HG03196 (cell line): ENCODE measurements at regions not wholly inside any gene's neighbourhood (a gene's known extent, or its start where the extent isn't known, plus 50 kb on each side); places are given as distances from the start of the nearest gene placed in this dataset.
"Not testable (repeated sequence)": the region's sequence is repeated elsewhere in the genome, so short reads cannot be mapped to it uniquely, and the experiment has no call there.

Experiments
- ATAC-seq: cut with Tn5 transposase; IDR thresholded peaks from one replicate; pipeline ENCODE4 v1.9.1; 2021; ENCODE audit not compliant: unreplicated experiment

- ATAC-seq, result no peak
Observed at GRCh38 chr7:96562458-96562857, 147.2 kb downstream of the SEM1 start.

GRCh38 chr7:96561892-96562291 is 147.8 kb downstream of the SEM1 start:
- no peak for ATAC-seq

GRCh38 chr7:96558530-96558929 is 151.1 kb downstream of the SEM1 start:
- ATAC-seq, result no peak

- no peak for ATAC-seq
Observed at GRCh38 chr7:96558093-96558492, 151.6 kb downstream of the SEM1 start.

GRCh38 chr7:96557598-96557997 is 152.0 kb downstream of the SEM1 start:
- ATAC-seq, result not testable (repeated sequence)

- no peak for ATAC-seq
Observed at GRCh38 chr7:96548664-96549063, 161.0 kb downstream of the SEM1 start.

GRCh38 chr7:96547371-96547811 is 162.3 kb downstream of the SEM1 start:
- no peak for ATAC-seq

- ATAC-seq, result no peak
Observed at GRCh38 chr7:96546426-96546825, 163.2 kb downstream of the SEM1 start.

- no peak for ATAC-seq
Observed at GRCh38 chr7:96539471-96539870, 170.2 kb downstream of the SEM1 start.

- ATAC-seq, result no peak
Observed at GRCh38 chr7:96538632-96539031, 171.0 kb downstream of the SEM1 start.

- no peak for ATAC-seq
Observed at GRCh38 chr7:96534221-96534620, 175.4 kb downstream of the SEM1 start.

- ATAC-seq, result no peak
Observed at GRCh38 chr7:96532428-96532935, 177.2 kb downstream of the SEM1 start.

- no peak for ATAC-seq
Observed at GRCh38 chr7:96531331-96531730, 178.3 kb downstream of the SEM1 start.

- ATAC-seq, result no peak
Observed at GRCh38 chr7:96530786-96531185, 178.9 kb downstream of the SEM1 start.

GRCh38 chr7:96527133-96527827 is 182.4 kb downstream of the SEM1 start:
- no peak for ATAC-seq

GRCh38 chr7:96526496-96526895 is 183.2 kb downstream of the SEM1 start:
- no peak for ATAC-seq

- no peak for ATAC-seq
Observed at GRCh38 chr7:96521068-96521894, 188.4 kb downstream of the SEM1 start.

GRCh38 chr7:96508371-96508770 is 186.5 kb upstream of the SLC25A13 start:
- no peak for ATAC-seq

- ATAC-seq, result no peak
Observed at GRCh38 chr7:96503597-96503996, 181.7 kb upstream of the SLC25A13 start.

- no peak for ATAC-seq
Observed at GRCh38 chr7:96501318-96501717, 179.4 kb upstream of the SLC25A13 start.

GRCh38 chr7:96499532-96499931 is 177.6 kb upstream of the SLC25A13 start:
- no peak for ATAC-seq

- ATAC-seq, result no peak
Observed at GRCh38 chr7:96497567-96497966, 175.7 kb upstream of the SLC25A13 start.
